ENCODE measurements at regions not wholly inside any gene's neighbourhood (a gene's known extent, or its start where the extent isn't known, plus 50 kb on each side); places are given as distances from the start of the nearest gene placed in this dataset.

DNA sequence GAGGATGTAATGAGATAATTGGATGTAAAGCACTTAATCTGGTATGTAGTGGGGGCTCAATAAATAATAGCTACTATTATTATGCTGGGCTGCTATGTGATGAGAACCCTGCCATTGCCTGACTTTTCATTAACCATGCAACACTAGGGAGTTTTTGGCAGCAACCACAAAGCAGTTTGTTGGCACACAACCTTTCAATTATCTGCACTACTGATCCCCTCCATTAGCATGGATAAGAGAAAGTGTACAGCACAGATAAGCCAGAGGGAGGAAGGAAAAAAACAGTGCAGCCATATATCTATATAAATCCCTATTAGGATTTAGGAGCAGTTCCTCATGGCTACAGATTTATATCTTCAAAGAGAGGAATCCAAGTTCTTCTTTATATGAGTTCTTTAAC, 498.5 kb downstream of the NUF2 start:
- no peak overlapping the region for H3K27ac ChIP-seq (ENCODE audit: low read length)
- H3K9ac ChIP-seq (ENCODE audit: low read depth, low read length) = no peak overlapping the region
- TF ChIP-seq, protein P1, sequence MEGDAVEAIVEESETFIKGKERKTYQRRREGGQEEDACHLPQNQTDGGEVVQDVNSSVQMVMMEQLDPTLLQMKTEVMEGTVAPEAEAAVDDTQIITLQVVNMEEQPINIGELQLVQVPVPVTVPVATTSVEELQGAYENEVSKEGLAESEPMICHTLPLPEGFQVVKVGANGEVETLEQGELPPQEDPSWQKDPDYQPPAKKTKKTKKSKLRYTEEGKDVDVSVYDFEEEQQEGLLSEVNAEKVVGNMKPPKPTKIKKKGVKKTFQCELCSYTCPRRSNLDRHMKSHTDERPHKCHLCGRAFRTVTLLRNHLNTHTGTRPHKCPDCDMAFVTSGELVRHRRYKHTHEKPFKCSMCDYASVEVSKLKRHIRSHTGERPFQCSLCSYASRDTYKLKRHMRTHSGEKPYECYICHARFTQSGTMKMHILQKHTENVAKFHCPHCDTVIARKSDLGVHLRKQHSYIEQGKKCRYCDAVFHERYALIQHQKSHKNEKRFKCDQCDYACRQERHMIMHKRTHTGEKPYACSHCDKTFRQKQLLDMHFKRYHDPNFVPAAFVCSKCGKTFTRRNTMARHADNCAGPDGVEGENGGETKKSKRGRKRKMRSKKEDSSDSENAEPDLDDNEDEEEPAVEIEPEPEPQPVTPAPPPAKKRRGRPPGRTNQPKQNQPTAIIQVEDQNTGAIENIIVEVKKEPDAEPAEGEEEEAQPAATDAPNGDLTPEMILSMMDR (IDR thresholded peaks at IDR 0.05; ENCODE audit: borderline replicate concordance, extremely low read depth, low read length, poor library complexity, severe bottlenecking) = no peak
- no peak for TF ChIP-seq EZH2 (IDR thresholded peaks at IDR 0.05; ENCODE audit: borderline replicate concordance, low read depth, low read length, severe bottlenecking)
- H3K4me2 ChIP-seq (ENCODE audit: insufficient read depth, low read length) = no peak overlapping the region
- no peaks in the 10 kb centered on the region for H3K9me3 ChIP-seq (ENCODE audit: insufficient read depth, low read length, severe bottlenecking)
- H3K79me2 ChIP-seq (ENCODE audit: insufficient read depth, low read length) = no peaks in the 10 kb centered on the region
- no peaks in the 10 kb centered on the region for H3K4me1 ChIP-seq (ENCODE audit: insufficient read depth, low read length)
- no peaks in the 10 kb centered on the region for H3K27me3 ChIP-seq (ENCODE audit: insufficient read depth, low read length, poor library complexity)
- no peak overlapping the region for H3K4me3 ChIP-seq (ENCODE audit: low read depth in 1 of 2, low read length in 2 of 2)
- no peaks in the 10 kb centered on the region for H4K20me1 ChIP-seq (ENCODE audit: insufficient read depth, low read length)
- no peaks in the 10 kb centered on the region for H3K36me3 ChIP-seq (ENCODE audit: insufficient read depth, low read length)
- no peak overlapping the region for H2AFZ ChIP-seq (ENCODE audit: low read depth, low read length)
- no peak for ATAC-seq (ENCODE audit: insufficient read depth, low read depth)
- no peak for DNase-seq

DNA sequence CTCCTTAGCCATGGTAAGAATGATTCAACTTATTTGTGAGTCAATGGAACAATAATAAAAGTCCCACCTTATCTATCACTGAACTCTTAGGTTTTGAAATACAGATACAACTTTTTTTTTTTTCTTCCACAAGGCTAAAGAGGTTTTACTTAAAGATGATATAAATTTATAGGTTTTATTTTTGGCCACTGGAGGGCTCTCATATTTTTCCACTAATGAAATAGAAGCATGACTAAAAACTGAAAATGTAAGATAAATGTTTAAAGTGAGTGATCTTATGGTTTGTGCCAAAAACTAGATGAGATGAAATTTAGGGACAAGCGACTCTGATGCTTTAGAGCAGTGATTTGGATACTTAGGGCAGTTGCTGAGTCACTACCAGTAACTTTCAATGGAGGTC, 499.0 kb downstream of the NUF2 start:
- no peak overlapping the region for H3K27ac ChIP-seq (ENCODE audit: low read length)
- no peaks in the 10 kb centered on the region for H3K9me3 ChIP-seq (ENCODE audit: insufficient read depth, low read length, severe bottlenecking)

GRCh38 chr1:163821679-163822078, 499.9 kb downstream of the NUF2 start:
- no peaks in the 10 kb centered on the region for H3K9me3 ChIP-seq (ENCODE audit: insufficient read depth, low read length, severe bottlenecking)

More for the DNA sequence above, 499.0 kb downstream of the NUF2 start:
- Histone ChIP-seq H3K4me1 (ENCODE audit: insufficient read depth, low read length) (no peaks in the 10 kb centered on the region), H3K4me3 (ENCODE audit: low read depth in 1 of 2, low read length in 2 of 2) (no peak overlapping the region), H3K4me2 (ENCODE audit: insufficient read depth, low read length) (no peak overlapping the region), H3K79me2 (ENCODE audit: insufficient read depth, low read length) (no peaks in the 10 kb centered on the region), H3K36me3 (ENCODE audit: insufficient read depth, low read length) (no peaks in the 10 kb centered on the region), H3K27me3 (ENCODE audit: insufficient read depth, low read length, poor library complexity) (no peaks in the 10 kb centered on the region), H4K20me1 (ENCODE audit: insufficient read depth, low read length) (no peaks in the 10 kb centered on the region), H2AFZ (ENCODE audit: low read depth, low read length) (no peak overlapping the region), H3K9ac (ENCODE audit: low read depth, low read length) (no peak overlapping the region)
- DNase-seq (no peak), ATAC-seq (ENCODE audit: insufficient read depth, low read depth) (no peak)
- TF ChIP-seq EZH2 (IDR thresholded peaks at IDR 0.05; ENCODE audit: borderline replicate concordance, low read depth, low read length, severe bottlenecking) = no peak
- TF ChIP-seq, protein P1 (IDR thresholded peaks at IDR 0.05; ENCODE audit: borderline replicate concordance, extremely low read depth, low read length, poor library complexity, severe bottlenecking) = no peak

More at GRCh38 chr1:163821679-163822078, 499.9 kb downstream of the NUF2 start:
- no peak overlapping the region for H3K27ac ChIP-seq (ENCODE audit: low read length)
- no peaks in the 10 kb centered on the region for H3K79me2 ChIP-seq (ENCODE audit: insufficient read depth, low read length)
- no peak for DNase-seq
- no peaks in the 10 kb centered on the region for H3K27me3 ChIP-seq (ENCODE audit: insufficient read depth, low read length, poor library complexity)
- no peak overlapping the region for H3K4me3 ChIP-seq (ENCODE audit: low read depth in 1 of 2, low read length in 2 of 2)
- H3K4me1 ChIP-seq (ENCODE audit: insufficient read depth, low read length) = no peaks in the 10 kb centered on the region
- H3K36me3 ChIP-seq (ENCODE audit: insufficient read depth, low read length) = no peaks in the 10 kb centered on the region
- no peak for ATAC-seq (ENCODE audit: insufficient read depth, low read depth)
- H3K9ac ChIP-seq (ENCODE audit: low read depth, low read length) = no peak overlapping the region
- no peak overlapping the region for H3K4me2 ChIP-seq (ENCODE audit: insufficient read depth, low read length)
- no peak overlapping the region for H2AFZ ChIP-seq (ENCODE audit: low read depth, low read length)
- H4K20me1 ChIP-seq (ENCODE audit: insufficient read depth, low read length) = no peaks in the 10 kb centered on the region
- no peak for TF ChIP-seq EZH2 (IDR thresholded peaks at IDR 0.05; ENCODE audit: borderline replicate concordance, low read depth, low read length, severe bottlenecking)
- TF ChIP-seq, protein P1 (IDR thresholded peaks at IDR 0.05; ENCODE audit: borderline replicate concordance, extremely low read depth, low read length, poor library complexity, severe bottlenecking) = no peak
